Tibial nerve (tissue), 3 donors: ENCODE measurements at regions not wholly inside any gene's neighbourhood (a gene's known extent, or its start where the extent isn't known, plus 50 kb on each side); places are given as distances from the start of the nearest gene placed in this dataset.

Experiments
- EP300 ChIP-seq, 2 donors: sonication (generic); formaldehyde crosslinking; IDR thresholded peaks; one replicate each; pipeline ENCODE4 v1.6.1; 2017; ENCODE audit warnings: antibody characterized with exemption in 2 of 2, mild to moderate bottlenecking in 1 of 2
- POLR2A ChIP-seq, 2 donors: fragments of 450-650 bp; IDR thresholded peaks; one replicate each; pipeline ENCODE4 v1.6.1; 2017; ENCODE audit warnings: antibody characterized with exemption in 2 of 2, mild to moderate bottlenecking in 2 of 2, moderate library complexity in 2 of 2

DNA sequence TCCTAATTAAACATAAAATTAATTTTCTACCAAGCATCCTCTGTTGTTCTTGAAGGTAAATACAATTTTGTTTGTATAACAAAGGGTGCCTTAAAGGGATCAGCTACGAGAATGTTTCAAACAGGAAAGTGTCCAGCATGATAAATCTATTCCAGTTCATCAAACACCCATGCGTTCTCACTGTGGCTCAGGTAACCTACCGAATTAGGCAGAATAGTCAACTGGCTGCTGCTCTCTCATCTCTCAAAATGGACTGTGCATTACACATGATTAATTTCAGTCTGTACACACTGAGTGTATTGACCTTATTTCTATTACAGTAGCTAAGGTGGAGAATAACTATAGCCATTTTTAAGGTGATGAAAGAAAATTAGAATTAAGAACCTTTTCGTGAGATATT lies 127.5 kb upstream of the RMST start:
- no peak for TF ChIP-seq POLR2A (IDR thresholded peaks at IDR 0.05)
- TF ChIP-seq EP300 (IDR thresholded peaks at IDR 0.05), result no peak
